NCI-H146 treated with DMSO at 0.1 percent for 48 hours (cell line): ENCODE measurements at regions not wholly inside any gene's neighbourhood (a gene's known extent, or its start where the extent isn't known, plus 50 kb on each side); places are given as distances from the start of the nearest gene placed in this dataset.
A peak's percentile ranks its signal among the peaks of the same experiment; 100 is the strongest.
"Not testable (repeated sequence)": the region's sequence is repeated elsewhere in the genome, so short reads cannot be mapped to it uniquely, and the experiment has no call there.

ENCODE experiments used
- DNase-seq: peaks from one replicate; lab custom pipeline; 2025; ENCODE audit not compliant: unreplicated experiment; lab: John Stamatoyannopoulos, UW

GRCh38 chr3:145639003-145639606 lies 521.9 kb downstream of the PLOD2 start:
- no peak for DNase-seq

GRCh38 chr3:145639875-145640274 lies 521.1 kb downstream of the PLOD2 start:
- no peak for DNase-seq

DNA sequence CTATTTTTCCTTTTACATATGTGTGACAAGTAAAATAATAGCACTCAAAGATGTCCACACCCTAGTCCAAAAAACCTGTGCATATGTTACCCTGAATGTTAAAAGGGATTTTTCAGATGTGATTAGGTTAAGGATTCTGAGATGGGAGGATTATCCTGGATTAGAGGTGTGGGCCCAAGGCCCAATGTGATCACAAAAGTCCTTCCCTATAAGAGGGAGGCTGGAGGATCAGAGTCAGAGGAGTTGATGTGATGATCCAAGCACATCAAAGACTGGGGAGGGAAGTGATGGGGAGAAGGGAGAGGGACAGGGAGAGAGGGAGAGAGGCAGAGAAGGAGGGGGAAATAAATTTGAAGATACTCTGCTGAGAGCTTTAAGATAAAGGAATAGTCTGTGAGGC lies 512.6 kb downstream of the PLOD2 start:
- no peak for DNase-seq

DNA sequence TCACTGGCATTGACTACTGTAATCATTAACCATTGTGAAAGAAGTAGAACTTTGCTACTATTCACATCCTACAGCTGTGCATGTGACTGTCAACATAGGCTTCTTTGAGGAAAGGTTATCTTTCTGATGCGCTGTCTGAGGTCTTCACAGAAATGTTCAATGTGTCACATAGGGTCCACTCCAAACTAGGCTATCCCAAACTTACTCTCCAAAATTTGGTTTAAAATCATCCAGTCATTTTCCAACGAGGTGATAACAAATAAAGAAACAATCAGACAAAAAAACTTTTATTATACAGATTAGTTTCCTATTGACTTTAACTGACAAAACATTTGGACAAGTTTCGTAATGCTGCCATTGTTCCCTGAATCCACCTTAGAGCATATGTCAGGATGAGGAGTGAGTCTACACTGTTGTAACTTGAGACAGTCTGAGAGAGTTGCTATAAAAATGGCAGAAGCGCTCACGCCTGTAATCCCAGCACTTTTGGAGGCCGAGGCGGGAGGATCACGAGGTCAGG lies 511.6 kb downstream of the PLOD2 start:
- DNase-seq: no peak

DNA sequence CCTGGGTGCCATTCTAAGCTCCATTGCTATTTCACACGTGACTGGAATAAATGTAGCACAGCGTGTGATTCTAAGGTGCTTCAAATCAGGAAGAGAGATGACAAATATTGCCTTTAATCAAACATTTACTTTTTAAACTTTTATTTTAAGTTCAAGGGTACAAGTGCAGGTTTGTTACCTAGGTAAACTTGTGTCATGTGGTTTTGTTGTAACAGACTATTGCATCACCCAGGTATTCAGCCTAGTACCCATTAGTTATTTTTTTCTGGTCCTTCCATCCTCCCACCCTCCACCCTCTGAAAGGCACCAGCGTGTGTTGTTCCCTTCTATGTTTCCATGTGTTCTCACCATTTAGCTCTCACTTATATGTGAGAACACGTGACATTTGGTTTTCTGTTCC lies 510.8 kb downstream of the PLOD2 start:
- no peak for DNase-seq

DNA sequence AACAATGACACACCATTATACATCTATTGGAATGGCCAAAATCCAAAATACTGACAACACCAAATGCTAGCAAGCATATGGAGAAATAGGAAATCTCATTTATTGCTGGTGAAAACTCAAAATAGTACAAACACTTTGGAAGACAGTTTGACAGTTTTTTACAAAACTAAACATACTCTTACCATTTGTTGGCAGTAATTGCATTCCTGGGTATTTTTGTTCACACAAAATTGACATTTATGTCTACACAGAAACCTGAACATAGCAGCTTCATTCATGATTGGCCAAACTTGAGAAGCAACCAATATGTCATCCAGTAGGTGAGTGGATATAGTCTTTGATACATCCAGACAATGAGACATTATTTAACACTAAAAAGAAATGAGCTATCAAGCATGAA lies 489.9 kb downstream of the PLOD2 start:
- DNase-seq: no peak

GRCh38 chr3:145673838-145674237 lies 487.1 kb downstream of the PLOD2 start:
- no peak for DNase-seq

DNA sequence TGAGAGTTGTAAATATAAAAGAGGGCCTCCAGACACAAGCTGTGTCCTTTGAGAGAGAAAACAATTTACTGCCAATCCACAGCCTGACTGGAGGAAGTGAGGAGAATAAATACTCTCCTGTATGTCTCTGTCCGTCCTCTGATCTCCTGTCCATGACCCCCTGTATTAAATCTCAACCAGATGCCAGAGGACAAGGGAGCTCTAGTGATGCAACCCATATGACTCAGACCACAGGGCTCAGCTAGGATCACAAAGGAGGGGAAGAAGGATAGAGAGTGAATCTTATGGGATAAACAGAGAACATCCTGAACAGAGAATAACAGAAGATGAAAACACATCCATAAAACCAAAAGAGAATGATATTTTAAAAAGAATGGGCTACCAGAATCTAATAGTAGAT lies 482.6 kb downstream of the PLOD2 start:
- DNase-seq: no peak

DNA sequence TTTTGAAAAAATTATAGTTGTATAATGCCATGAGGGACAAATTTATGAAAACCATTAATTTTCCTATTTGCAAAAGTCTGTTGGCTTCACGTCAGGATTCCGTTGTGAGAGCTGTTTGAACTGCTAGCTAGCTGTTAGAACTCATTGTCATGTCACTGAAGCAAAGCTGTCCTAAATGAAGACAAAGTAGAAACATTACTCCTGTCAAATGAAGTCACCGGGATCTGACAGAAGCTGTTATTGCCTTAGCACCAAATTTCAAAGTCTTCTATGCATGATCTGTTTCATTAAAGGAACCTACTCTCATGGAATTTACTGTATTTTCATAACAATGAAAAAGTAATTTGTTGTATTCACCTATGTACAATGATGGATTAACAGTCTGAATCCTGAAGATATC lies 479.8 kb downstream of the PLOD2 start:
- DNase-seq: peak; percentile 13

DNA sequence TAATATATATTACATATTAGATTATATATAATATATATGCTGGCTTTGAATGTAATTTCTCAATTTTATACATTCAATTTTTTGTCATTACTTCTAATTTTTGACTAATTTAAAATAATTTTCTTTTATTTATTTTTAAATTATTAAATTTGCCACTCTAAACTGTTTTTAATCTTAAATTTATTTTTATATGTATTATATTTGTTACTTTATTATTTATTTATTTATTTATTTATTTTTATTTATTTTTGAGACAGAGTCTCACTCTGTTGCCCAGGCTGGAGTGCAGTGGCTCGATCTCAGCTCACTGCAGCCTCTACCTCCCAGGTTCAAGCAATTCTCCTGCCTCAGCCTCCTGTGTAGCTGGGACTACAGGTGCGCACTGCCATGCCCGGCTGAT lies 473.0 kb downstream of the PLOD2 start:
- DNase-seq: not testable (repeated sequence)

DNA sequence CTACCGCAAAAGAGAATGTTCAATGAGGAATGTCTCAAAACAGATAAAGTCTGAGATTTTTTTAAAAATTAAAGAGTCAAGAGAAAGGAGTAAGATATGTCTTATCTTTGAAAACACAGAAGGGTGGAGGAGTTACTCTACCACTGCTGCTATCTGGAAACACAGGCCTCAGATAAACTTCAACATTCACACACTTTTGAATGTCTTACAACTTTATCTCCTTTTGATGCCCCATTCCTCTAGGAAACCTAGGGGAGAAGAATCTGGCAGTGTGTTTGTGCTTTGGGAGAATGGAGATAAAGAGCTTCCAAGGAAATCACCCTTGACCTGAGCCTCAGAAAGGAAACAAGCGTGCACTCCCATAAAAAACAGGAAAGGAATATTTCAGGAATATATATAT lies 468.2 kb downstream of the PLOD2 start:
- no peak for DNase-seq

DNA sequence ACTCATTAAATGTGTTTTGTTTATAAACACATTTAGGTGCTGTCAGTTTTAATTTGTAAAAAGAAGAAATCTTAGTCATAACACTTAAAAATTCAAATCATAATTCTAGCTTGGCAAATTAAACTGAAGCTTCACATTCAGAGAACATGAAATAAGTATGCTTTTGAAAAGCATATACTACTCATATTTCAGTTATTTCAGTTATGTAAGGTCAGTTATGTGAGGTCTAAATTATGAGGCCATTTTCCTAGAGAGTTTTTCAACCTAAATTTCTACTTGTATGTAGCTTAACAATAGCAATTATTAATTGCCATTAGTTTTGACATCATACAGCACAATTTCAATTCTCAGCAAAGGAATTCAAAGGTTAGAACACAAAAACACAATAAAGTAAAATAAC lies 465.0 kb downstream of the PLOD2 start:
- no peak for DNase-seq

DNA sequence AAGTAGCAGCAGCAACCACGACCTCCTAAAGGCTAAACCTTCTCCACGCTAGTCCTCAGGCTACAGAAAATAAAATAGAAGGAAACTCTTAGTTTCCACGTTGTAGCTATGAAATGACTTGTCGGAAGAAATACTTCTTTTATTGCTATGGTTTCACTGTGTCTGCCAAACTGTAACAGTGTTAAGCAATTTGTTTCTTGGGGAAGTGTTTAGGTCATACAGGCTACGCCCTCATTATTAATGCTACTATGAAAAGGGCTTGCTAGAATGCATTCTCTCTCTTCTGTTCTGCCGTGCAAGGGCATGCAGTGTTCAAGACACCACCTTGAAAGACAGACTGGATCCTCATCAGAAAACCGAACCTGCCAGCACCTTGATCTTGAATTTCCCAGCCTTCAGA lies 462.7 kb downstream of the PLOD2 start:
- DNase-seq: no peak

DNA sequence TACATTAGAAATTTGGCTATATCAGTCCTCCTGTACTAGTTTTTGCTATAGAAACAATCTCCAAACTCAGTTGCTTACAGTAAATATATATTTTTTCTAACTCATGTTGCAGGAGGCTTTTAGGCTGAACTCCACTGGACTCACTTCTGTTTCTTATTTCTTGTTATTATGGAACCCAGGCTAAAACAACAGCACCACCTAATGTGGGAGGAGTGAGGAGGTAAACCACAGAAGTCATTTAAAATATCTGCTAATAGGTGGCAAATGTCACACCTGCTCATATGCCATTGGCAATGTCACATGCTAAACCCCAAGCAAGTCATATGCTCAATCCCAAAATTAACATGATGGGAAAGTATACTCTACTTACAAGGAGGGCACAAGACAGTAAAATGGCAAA lies 462.2 kb downstream of the PLOD2 start:
- no peak for DNase-seq

- DNase-seq: no peak
Observed at GRCh38 chr3:145704020-145704419, 457.0 kb downstream of the PLOD2 start.

GRCh38 chr3:145709779-145710178 lies 451.2 kb downstream of the PLOD2 start:
- DNase-seq: not testable (repeated sequence)

DNA sequence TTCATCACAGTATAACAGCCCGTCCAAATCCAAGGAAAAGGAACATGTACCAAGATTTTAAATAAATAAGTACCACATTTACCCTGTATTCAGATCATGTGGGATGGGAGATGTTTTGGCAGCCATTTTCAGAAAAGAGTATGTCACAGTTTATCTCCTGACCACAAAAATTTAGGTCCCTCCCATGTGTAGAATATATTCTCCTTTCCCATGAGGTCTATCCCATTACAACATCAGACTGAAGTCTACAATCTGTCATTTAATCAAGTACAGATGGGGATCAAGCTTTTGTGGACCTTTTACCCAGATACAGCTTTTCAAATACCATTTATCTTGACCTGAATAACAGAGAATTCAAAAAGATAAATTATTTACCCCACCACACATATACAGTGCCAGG lies 444.5 kb downstream of the PLOD2 start:
- DNase-seq: no peak

GRCh38 chr3:145719114-145719513 lies 441.9 kb downstream of the PLOD2 start:
- peak; percentile 99 for DNase-seq

GRCh38 chr3:145721273-145721805 lies 439.6 kb downstream of the PLOD2 start:
- no peak for DNase-seq

DNA sequence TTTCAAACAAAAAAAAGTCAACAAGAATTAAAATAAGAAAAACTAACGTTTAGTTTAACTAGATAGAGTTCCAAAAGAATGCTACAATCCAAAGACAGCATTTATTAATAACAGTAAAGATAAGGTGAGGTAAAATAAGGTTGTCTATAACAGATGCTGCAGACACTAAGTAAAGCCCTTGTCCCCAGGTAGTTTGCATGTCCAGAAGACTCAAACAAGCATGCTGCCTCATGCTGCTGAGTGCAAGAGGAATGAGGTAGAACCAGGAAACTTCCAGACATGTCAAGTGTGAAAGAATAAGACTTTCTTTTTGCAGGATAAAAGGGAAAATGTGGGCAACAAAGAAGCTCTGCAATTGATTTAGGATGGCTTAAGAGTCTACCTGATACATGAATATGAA lies 439.2 kb downstream of the PLOD2 start:
- no peak for DNase-seq

GRCh38 chr3:145727476-145727875 lies 433.5 kb downstream of the PLOD2 start:
- no peak for DNase-seq

DNA sequence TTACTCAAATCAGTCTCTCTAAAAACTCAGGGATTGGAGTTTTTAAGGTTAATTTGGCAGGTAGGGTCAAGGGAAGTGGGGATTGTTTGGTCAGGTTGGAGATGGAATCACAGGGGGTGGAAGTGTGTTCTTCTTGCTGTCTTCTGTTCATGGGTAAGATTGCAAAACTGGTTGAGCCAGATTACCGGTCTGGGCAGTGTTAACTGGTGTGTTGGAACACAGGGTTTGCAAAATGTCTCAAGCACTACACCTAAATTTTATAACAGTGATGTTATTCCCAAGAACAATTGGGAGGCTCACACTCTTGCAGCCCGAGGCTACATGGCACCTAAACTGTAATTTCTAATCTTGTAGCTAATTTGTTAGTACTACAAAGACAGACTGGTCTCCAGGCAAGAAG lies 425.4 kb downstream of the PLOD2 start:
- no peak for DNase-seq

- no peak for DNase-seq
Observed at GRCh38 chr3:145737952-145738351, 423.0 kb downstream of the PLOD2 start.
